ENCODE measurements at regions not wholly inside any gene's neighbourhood (a gene's known extent, or its start where the extent isn't known, plus 50 kb on each side); places are given as distances from the start of the nearest gene placed in this dataset.

- Histone ChIP-seq H3K27me3 (no peaks in the 10 kb centered on the region), H3K4me3 (no peak overlapping the region), H3K4me1 (no peaks in the 10 kb centered on the region), H3K36me3 (ENCODE audit: low read depth, missing control alignments) (no peaks in the 10 kb centered on the region), H3K27ac (no peak overlapping the region), H3K9me3 (no peaks in the 10 kb centered on the region)
- 82 to 85% methylated on average over 2 of the region's 2 CpGs for WGBS, 2 donors
- DNase-seq: no peak
- TF ChIP-seq CTCF (IDR thresholded peaks at IDR 0.05) (no peak), POLR2A (IDR thresholded peaks at IDR 0.05) (no peak)
- intact Hi-C loops (cut with DNase I; ENCODE audit: low total_unique reads): no loop called here
These were observed 380.3 kb downstream of the PLPP3 start for GRCh38 chr1:56199061-56199460.

- 61 to 98% methylated on average over 2 of the region's 2 CpGs for WGBS, 2 donors
- no peaks in the 10 kb centered on the region for H3K4me1 ChIP-seq
- H3K36me3 ChIP-seq (ENCODE audit: low read depth, missing control alignments): no peaks in the 10 kb centered on the region
- no peak overlapping the region for H3K4me3 ChIP-seq
- no peak overlapping the region for H3K27ac ChIP-seq
- TF ChIP-seq POLR2A (IDR thresholded peaks at IDR 0.05): no peak
- no peak for TF ChIP-seq CTCF (IDR thresholded peaks at IDR 0.05)
- intact Hi-C loops (cut with DNase I; ENCODE audit: low total_unique reads): no loop called here
- H3K9me3 ChIP-seq: no peaks in the 10 kb centered on the region
- no peaks in the 10 kb centered on the region for H3K27me3 ChIP-seq
- DNase-seq: no peak
These were observed 381.4 kb downstream of the PLPP3 start for GRCh38 chr1:56197946-56198345.

GRCh38 chr1:56196839-56197238, 382.5 kb downstream of the PLPP3 start:
- no peak for TF ChIP-seq CTCF (IDR thresholded peaks at IDR 0.05)
- no peak for TF ChIP-seq POLR2A (IDR thresholded peaks at IDR 0.05)
- Histone ChIP-seq H3K9me3 (no peaks in the 10 kb centered on the region), H3K27me3 (no peaks in the 10 kb centered on the region), H3K4me3 (no peak overlapping the region), H3K36me3 (ENCODE audit: low read depth, missing control alignments) (no peaks in the 10 kb centered on the region), H3K27ac (no peak overlapping the region), H3K4me1 (no peaks in the 10 kb centered on the region)
- DNase-seq: no peak
- intact Hi-C loops (cut with DNase I; ENCODE audit: low total_unique reads): no loop called here
- 59 to 60% methylated on average over 2 of the region's 2 CpGs for WGBS, 2 donors

GRCh38 chr1:56194701-56195300, 384.6 kb downstream of the PLPP3 start:
- no peak overlapping the region for H3K4me3 ChIP-seq
- no peak for DNase-seq
- no peak overlapping the region for H3K27ac ChIP-seq
- H3K4me1 ChIP-seq: no peaks in the 10 kb centered on the region
- no peak for TF ChIP-seq POLR2A (IDR thresholded peaks at IDR 0.05)
- no peak for TF ChIP-seq CTCF (IDR thresholded peaks at IDR 0.05)
- H3K9me3 ChIP-seq: no peaks in the 10 kb centered on the region
- intact Hi-C loops (cut with DNase I; ENCODE audit: low total_unique reads): no loop called here
- 74 to 86% methylated on average over 1 of the region's 1 CpG for WGBS, 2 donors
- H3K36me3 ChIP-seq (ENCODE audit: low read depth, missing control alignments): no peaks in the 10 kb centered on the region
- H3K27me3 ChIP-seq: no peaks in the 10 kb centered on the region

GRCh38 chr1:56193656-56194055, 385.7 kb downstream of the PLPP3 start:
- no peak overlapping the region for H3K4me3 ChIP-seq
- TF ChIP-seq POLR2A (IDR thresholded peaks at IDR 0.05): no peak
- H3K27ac ChIP-seq: no peak overlapping the region
- H3K9me3 ChIP-seq: no peaks in the 10 kb centered on the region
- no peaks in the 10 kb centered on the region for H3K4me1 ChIP-seq
- no peak for DNase-seq
- WGBS, 2 donors: 94 to 97% methylated on average over 1 of the region's 1 CpG
- H3K27me3 ChIP-seq: no peaks in the 10 kb centered on the region
- intact Hi-C loops (cut with DNase I; ENCODE audit: low total_unique reads): no loop called here
- no peaks in the 10 kb centered on the region for H3K36me3 ChIP-seq (ENCODE audit: low read depth, missing control alignments)

All from testis (tissue), 2 donors.